GM21723 (cell line): ENCODE measurements at regions not wholly inside any gene's neighbourhood (a gene's known extent, or its start where the extent isn't known, plus 50 kb on each side); places are given as distances from the start of the nearest gene placed in this dataset.

Experiments used
- ATAC-seq: cut with Tn5 transposase; IDR thresholded peaks from one replicate; pipeline ENCODE4 v1.9.1; 2021; ENCODE audit warnings: mild to moderate bottlenecking, moderate library complexity; ENCODE audit not compliant: unreplicated experiment

DNA sequence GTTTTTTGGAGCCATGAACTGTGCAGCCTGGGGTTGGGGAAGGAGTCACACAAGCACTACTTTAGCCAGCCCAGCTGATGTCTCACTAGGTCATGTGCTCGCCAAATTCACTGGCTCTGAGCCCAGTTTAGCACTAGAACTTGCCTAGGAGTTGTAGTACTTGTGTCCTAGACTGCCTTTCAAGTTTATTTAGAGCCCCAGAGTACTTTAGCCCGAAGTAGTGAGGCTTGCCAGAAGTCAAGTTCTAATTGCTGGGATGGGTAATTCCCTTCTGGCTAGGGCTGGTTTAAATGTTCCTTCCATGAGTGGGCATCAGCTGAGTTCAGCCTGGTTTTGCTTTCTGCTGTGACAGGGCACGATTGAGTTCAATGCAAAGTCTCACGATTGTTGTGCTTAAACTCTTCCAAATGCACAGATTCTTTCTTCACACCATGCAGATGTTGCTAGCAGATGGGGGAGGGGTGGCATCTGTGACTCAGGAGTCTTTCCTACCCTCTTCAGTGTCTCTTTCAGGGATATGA lies 228.2 kb upstream of the ZPLD1 start:
- ATAC-seq, result no peak

DNA sequence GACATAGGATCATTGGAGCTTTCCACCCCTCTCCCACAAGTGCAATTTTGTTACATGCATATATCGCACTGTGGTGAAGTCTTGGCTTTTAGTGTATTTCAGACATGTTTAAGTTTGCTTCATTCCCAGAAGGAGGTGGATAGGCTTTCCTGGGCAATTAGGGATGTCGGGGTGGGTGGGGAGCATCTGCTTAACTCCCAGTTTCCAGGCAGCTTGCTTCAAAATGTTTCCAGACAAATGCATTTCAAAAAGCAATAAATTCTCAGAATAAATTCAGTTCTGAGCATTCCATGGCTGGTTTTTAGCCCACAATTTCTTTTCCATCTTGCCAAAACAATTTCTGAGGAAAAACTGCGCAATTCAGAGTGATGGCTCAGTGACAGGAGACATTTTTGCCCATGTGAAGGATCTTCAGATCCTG lies 227.7 kb upstream of the ZPLD1 start:
- ATAC-seq, result no peak

DNA sequence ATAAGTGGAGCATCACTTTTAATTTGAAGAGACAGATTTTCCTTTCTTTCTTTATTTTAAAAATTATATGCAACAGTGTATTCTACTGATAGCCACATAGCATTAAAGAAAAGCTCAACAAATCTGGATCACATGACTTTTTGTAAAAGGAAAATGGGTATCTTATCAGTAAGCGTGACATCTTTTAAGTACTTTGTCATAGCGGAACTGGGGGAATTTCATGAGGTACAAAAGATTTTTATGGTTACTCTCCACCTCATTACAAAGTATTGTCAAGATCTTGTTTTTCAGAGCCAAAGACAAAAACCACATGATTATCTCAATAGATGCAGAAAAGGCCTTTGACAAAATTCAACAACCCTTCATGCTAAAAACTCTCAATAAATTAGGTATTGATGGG lies 219.6 kb upstream of the ZPLD1 start:
- no peak for ATAC-seq

DNA sequence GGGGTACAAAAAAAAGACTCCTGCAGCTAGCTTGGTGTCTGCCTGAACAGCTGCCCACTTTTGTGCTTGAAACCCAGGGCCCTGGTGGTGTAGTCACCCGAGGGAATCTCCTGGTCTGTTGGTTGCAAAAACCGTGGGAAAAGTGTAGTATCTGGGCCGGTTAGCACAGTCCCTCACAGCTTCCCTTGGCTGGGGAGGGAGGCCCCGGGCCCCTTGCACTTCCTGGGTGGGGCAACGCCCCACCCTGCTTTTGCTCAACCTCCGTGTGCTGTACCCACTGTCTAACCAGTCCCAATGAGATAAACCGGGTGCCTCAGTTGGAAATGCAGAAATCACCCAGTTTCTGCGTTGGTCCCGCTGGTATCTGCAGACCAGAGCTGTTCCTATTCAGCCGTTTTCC lies 211.7 kb upstream of the ZPLD1 start:
- ATAC-seq, result no peak

DNA sequence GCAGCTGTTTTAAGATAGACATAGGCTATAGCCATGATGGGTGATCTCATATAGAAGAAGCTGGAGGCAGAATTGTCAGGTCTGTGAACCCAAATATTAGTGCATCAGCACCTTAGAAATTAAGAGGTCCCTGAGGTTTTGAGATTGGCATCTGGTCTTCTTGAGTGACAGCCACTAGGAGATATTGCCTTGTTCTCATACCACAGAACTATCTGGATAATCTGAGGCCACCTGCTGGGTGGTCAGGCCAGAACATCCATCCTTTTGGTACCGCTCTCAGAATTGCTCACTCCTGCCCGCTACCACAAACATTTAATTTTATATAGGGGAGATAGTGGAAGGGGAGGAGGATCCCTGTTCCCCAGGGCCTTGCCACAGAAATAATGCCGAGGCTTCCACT lies 210.6 kb upstream of the ZPLD1 start:
- ATAC-seq, result peak; percentile 48

DNA sequence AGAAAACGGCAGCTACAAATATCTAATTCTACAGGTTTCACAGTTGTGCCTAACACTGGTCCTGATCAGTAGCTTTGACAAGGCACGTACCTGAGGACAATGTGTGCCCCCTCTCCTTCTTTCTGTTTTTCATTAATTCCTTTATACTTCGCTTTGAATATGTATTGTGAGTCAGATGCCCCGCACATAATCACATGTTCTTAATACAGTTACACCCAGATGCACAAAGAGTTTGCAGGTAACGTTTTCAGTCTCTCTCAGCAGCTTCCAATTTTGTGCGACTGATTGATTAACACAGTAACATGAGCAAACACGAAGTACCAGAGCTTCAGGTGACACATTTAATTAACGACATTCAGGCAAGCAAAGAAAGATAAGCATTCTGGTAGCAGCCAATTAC lies 209.8 kb upstream of the ZPLD1 start:
- no peak for ATAC-seq

DNA sequence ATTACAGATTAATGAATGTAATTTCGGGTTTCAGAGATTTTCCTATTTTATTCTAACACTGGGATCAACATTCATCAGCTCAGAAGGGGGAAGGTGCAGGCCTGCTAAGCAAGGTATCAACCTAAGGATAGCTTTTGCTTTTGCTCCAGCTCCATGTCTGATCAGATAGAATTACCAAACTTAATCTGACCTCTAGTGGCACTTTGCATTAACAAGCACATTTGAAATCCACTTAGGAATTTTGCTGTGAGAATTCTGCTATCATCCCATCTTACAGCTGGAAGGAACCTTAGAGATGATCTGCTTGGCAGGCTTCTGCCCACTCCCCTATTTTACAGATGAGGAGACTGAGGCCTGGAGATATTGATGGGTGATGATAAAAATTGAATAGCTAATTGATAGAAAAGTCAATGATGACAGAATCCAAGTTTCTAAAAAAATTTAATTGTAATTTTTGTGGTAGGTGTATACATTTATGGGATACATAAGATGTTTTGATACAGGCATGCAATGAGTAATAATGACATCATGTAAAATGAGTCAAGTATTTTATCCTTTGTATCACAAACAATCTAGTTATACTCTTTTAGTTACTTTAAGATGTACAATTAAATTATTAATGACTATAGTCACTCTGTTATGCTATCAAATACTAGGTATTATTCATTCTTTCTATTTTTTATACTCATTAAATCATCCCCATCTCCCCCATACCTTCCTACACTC lies 209.2 kb upstream of the ZPLD1 start:
- ATAC-seq, result no peak

DNA sequence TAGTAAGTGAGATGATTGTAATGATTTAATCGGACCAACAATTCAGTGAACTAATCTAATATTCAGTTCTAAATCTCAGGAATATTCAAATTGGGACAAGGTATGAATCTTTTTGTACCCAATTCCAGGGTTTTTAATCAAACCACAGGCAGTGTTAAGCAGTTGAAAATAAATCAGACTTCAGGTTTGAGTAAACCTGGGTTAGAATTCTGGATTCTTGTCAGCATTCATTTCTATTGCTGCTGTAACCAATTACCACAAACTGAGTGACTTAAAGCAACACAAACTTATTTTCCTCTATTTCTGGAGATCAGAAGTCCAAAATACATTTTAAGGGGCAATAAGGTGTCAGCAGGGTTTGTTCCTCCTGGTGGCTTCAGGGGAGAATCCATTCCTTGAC lies 208.4 kb upstream of the ZPLD1 start:
- no peak for ATAC-seq

DNA sequence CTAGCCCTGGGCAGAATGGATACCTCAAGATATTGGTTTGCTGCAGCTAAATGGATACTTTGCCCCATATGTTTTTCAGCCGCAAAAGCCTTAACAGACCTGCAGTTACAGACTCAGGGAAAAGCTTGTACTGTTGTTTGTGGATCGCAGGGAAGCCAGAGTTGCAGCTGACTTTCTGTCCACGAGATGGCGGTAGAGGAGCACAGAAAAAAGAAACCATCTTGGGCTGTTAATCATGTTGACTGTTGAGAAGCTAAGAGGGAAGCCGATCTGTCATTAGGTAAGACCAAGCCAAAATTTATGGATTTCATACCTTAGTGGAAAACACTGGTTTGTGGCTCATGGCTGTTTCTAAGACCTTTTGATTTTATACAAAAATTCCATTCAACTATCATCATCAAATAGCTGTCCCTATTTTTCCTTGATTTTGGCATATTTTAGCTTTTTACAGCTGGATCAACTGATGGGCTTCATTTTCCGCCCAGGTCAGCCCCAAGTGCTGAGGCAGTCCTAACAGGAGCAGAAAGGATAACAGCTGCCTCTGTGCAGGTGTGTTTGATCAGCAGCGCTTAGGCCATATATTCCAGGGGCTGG lies 205.7 kb upstream of the ZPLD1 start:
- ATAC-seq, result peak; percentile 50

DNA sequence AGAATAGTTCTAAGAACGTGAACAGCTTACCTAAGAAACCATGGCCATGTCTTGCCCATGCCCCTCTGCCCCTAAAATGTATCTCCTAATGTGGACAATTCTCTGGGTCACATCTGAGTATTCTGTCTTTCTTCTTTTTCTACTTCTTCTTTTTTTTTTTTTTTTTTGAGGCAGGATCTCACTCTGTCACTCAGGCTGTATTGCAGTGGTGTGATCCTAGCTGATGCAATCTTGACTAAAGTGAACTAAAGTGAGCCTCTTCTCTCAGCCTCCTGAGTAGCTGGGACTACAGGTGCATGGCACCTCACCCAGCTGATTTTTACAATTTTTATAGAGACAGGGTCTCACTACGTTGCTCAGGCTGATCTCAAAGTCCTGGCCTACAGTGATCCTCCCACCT lies 204.8 kb upstream of the ZPLD1 start:
- no peak for ATAC-seq

DNA sequence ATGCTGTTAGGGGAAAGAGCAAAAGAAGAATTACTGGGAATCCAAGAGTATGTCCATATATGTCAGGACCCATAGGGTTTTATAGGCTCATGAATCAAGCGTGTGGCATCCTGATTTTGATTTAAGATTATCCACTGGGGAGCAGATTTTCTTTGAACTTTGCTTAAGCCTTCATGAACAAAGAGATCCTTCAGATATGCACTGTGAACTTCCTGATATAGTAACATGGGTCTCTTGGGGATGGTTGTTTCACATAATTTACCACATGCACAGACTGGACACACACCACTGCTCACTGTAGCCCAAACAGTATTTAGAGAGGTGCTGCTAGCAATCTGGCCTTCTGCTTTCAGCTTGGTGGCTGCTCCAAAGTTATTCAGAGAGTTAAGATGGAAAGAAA lies 200.9 kb upstream of the ZPLD1 start:
- ATAC-seq, result peak; percentile 96

DNA sequence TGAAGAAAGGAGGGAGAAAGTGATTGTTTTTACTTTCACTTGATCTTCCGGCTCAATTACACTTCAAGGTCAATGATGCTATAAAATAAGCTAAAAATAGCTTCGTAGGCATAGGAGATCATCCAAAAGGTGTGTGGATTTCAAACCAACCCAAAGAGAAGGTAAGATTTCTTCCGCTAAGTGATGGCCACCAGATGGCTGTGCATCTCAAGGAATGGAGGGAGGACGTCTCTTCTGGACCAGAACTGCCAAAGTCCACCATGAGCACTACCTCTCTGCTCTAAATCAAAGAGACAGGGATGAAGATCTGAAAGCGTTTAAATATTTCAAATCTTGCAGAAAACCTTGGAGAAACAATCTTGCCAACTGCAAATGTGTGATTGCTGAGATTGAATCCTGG lies 199.1 kb upstream of the ZPLD1 start:
- no peak for ATAC-seq

DNA sequence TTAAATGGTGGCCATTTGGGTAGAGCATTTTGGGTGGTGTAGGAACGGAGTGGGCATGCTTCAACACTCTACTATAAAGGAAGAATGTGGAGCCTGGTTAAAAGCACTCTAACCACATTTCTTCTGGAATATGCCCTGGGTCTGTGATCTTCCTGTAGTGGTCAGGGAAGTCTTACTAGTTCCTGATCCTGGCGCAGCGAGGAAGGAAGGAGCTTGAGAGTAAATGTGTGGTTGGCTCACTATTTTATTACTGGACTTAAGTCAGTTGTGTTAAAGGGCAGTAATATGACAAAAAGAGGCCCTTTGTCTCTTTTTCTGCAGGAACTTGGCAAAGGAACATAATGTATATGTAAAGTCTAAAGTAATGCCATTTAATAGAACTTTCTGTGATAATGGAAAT lies 197.6 kb upstream of the ZPLD1 start:
- no peak for ATAC-seq

DNA sequence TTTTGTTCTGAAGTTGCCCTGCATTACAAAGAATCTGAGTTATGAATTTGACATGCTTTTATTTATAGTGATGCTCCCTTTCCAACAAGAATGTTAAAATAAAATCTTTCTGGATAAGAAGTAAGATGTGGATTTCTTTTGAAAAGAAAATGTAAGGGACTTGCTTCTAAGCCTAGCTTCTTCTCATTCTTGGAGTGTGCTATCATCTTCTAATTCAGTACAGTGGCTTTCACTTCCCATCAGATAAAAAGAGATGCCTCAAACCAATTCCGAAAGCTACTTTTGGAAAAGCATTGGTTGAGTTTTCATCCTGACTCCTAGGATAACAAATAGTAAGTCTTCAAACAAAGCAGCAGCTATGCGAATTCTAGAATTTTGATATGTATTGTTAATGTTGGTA lies 197.0 kb upstream of the ZPLD1 start:
- ATAC-seq, result no peak

DNA sequence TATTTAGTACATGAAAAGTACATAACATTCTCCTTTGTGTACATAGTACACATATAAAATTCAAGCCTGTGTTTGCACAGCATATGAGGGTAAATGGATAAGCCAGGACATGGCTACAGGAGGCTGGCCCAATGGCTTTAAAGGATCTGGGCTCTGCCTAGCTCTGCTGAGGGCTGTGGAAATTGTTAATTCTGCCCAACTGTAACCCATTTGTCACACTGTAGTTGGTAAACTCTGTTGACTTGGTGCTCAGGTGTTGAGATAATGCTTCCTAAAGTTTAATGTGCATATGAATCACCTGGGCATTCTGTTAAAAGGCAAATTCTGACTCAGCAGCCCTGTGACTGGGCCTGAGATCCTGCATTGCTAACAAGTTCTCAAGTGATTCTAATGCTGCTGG lies 196.5 kb upstream of the ZPLD1 start:
- ATAC-seq, result no peak

DNA sequence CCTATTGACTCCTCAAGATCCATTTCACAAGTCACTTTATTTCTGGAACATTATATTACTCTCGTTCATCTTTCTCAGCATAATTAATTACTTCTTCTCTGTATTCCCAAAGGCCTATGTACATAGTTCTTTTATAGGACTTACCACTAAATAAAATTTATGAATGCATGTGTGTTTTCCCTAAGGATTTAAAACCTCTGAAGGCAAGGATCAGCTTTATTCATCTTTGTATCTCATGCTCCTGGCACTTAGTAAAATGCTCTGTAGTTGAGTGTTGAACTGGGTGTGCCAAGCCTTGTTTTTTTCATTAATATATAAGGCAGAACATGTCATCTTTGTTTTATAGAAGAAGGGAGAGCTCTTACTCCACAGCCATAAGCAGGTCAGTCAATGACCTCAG lies 194.1 kb upstream of the ZPLD1 start:
- no peak for ATAC-seq

DNA sequence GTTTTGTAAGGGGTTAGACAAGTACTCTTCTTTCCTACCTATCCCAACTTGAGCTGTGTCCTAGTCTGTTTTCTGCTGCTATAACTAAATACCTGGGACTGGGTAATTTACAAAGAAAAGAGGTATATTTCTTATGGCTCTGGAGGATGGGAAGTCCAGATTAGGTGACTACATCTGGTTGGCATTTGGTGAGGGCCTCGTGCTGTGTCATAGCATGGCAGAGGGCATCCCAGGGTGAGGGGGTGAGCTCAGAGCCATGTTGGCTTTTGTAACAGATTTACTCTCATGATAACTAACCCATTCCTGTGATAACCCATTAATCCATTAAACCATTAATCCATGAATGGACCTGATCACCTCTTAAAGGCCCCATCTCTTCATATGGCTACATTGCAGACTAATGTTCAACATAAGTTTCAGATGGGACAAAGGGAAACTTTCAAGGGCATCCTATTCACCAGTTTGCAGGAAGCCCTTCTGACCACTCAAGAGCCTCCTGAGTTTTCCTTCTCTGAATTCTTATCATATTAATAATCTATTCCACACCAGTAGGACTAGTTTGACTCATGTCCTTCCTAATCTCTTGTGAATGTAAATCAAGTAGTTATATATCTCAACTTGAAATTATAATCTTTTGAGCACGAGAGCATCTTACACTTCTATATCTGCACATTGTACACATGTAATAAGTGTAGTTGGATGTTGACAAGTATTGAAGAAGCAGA lies 185.7 kb upstream of the ZPLD1 start:
- no peak for ATAC-seq

DNA sequence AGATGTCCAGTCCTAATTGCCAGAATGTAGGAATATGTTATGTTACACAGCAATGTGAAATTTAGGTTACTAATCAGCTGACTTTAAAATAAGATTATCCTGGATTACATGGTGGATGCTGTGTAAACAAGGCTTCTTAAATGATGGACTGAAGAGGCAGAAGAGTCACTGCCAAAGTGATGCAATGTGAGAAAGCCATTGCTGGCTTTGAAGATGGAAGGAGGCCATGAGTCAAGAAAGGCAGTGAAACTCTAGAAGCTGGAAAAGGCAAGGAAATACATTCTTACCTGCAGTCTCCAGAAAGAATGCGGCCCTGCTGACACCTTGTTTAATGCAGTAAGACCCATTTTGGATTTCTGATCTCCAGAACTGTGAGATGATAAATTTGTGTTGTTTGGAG lies 179.1 kb upstream of the ZPLD1 start:
- ATAC-seq, result no peak

DNA sequence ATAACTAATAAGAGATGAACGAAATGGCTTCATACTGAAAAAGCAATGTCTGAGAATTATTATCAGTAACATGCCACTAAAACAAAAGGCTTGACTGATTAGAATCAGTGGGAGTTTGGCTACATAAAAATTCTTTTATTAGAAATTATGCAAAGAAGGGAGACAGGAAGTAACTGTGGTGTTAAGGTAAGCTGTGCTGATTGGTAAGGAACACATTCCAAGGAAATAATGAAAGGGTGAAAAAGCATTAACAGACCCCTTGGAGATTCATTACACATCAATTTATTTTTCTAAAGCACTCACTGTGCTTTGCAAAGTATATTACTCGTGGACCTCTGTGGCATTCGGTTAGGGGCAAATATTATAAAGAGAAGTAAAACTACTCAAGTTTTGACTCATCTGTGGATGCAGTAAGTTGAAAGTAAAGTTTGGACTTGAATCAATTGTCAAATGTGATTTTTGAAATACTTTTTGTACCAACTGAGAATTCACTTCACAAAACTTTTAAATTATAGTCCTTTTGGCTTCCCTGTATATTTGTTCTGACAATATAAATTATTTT lies 176.1 kb upstream of the ZPLD1 start:
- peak; percentile 90 for ATAC-seq

DNA sequence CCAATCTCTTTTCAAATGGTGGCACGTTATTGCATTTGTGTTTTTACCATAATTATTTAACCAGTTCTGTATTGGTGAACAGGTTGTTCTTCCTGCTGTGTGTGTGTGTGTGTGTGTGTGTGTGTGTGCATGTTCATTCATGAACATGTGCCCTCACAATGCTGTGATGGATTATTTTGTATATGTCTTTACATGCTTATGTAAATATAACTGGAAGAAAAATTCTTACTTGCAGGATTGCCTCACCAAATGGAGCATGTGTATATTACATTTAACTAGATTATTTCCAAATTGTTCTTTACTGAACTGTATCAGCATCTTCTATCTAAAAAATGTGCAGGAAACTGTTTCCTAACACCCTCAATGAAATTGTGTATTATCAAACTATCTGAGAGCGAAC lies 175.2 kb upstream of the ZPLD1 start:
- ATAC-seq, result no peak

DNA sequence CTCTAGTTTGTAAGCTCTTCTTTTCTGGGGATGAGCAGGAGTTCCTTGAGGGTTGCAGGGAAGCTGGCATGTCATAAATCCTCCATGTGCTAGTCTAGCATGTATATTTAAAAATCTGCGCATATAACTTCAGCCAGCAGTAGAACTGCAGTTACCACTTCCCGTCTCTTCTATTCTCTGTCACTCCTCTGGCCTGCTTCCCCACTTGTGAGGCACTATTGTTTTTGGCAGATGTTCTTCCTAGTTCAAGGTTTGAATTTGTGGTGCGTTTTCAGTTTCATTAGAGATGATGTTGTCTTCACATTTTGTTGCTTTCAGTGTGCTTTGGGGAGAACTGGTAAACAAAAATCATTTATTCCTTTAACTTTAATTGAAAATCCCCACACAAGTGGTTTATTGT lies 169.1 kb upstream of the ZPLD1 start:
- ATAC-seq, result peak; percentile 86

DNA sequence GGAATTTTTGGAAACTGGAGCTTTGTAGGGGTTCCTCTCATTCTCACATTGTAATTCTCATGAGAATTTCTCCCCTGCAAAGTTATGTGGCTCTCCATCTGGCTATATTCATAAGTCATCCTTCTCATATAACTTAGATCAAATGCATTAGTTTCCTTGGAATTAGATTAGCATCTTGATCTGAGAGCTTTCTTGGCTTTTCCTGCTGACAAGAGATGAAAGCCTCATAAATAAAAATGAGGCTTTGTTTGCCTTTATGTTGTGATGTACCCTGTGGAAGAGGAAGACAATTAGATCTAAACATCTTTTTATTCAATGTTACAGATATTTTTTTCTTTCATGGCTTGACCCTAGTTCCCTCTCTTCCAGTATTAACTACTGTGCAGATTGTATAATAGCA lies 165.4 kb upstream of the ZPLD1 start:
- ATAC-seq, result no peak
